VCaP (cell line): ENCODE measurements at regions not wholly inside any gene's neighbourhood (a gene's known extent, or its start where the extent isn't known, plus 50 kb on each side); places are given as distances from the start of the nearest gene placed in this dataset.

Experiments used
- H3K27ac ChIP-seq: fragments of 450-650 bp; 2 replicates; pipeline ENCODE4 v1.5.1; 2017
- CTCF ChIP-seq: fragments of 450-650 bp; conservative IDR thresholded peaks from 2 replicates; pipeline ENCODE4 v1.5.1; 2017; ENCODE audit warnings: mild to moderate bottlenecking, moderate library complexity

- no peak overlapping the region for H3K27ac ChIP-seq
- no peak for TF ChIP-seq CTCF
Observed at GRCh38 chr16:13291591-13292333, 390.4 kb downstream of the SHISA9 start.

GRCh38 chr16:13296206-13296605, 394.8 kb downstream of the SHISA9 start:
- no peak overlapping the region for H3K27ac ChIP-seq
- TF ChIP-seq CTCF: no peak

- H3K27ac ChIP-seq: no peak overlapping the region
- TF ChIP-seq CTCF: no peak
Observed at GRCh38 chr16:13298666-13299065, 397.3 kb downstream of the SHISA9 start.

GRCh38 chr16:13300066-13300840, 398.9 kb downstream of the SHISA9 start:
- no peak for TF ChIP-seq CTCF
- no peak overlapping the region for H3K27ac ChIP-seq

GRCh38 chr16:13305019-13305755, 403.8 kb downstream of the SHISA9 start:
- TF ChIP-seq CTCF: no peak
- H3K27ac ChIP-seq: no peak overlapping the region

- TF ChIP-seq CTCF: no peak
- H3K27ac ChIP-seq: no peak overlapping the region
Observed at GRCh38 chr16:13306161-13306995, 405.0 kb downstream of the SHISA9 start.
